ENCODE measurements at regions not wholly inside any gene's neighbourhood (a gene's known extent, or its start where the extent isn't known, plus 50 kb on each side); places are given as distances from the start of the nearest gene placed in this dataset.
A peak's percentile ranks its signal among the peaks of the same experiment; 100 is the strongest.

DNA sequence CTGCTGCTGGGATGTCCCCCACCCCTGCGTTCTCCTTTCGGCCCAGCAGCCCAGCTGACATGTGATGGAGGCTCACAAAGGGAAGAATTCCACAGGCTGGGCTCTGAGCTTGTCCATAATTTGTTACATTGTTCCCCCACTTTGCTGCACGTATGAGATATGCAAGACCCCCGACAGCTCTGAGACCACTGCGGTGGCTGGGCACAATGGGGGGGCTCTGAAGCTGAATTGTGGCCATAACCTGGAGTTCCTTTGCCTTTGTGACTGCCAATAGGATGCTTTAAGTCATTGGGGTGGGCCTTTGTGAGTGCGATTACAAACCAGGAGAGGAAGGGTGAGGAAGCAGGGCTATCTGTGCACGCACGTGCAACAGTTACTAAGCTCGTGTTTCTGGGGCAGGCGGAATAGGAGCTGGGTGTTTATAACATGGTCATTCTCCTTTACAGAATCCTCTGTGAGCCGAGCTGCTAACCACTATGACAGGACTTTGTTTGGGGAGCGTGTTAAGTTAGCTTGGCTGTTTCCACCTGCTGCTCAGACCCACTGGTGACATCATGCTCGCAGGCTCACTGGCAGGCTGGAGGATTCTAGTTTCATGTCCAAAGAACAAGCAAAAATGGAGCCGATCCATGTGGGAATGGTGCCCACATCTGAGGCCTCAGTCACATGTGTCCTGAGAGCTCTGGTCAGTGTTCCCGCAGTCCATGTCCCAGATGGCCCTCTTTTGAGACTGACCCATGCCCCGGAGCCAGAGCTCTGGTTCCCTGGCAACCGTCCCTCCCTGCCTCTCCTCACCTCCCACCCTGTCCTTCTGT lies 208.3 kb upstream of the SALL1 start:
- DNase-seq, result no peak

DNA sequence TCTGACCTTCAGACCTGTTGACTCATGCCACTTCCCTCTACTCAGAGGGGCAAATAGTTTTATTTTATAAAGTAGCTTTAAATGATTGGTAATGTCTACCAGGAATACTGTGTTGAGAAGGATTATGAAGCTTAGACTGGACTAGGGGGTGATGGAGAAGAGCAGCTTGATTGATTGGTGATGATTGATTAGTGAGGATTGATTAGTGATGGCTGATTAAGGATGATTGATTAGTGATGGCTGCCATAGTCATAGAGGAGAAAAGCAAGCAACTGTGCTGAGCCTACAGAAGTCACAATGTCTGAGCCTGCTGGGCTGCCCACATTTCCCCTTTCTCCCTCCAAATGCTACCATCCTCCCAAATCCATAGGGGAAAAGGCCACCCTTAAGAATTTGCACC lies 206.8 kb upstream of the SALL1 start:
- DNase-seq, result no peak

DNA sequence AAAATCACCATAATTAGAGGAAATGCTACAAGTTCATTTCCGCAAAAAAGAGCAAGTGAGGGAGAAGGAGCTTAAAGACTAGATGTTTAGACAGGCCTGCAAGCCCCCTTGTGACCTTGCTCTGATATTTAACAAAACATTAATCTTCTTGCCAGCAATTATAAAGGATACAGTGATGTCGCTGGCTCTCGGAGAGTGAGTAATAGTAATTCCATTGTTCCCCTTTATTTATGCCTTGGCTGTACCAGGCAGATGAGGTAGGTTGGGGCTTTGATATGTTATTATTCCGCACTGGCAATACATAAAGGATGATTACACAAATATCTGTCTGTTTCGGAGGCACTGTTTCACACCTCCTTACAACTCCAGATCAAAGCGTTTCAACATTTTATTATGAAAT lies 204.8 kb upstream of the SALL1 start:
- DNase-seq, result no peak

DNA sequence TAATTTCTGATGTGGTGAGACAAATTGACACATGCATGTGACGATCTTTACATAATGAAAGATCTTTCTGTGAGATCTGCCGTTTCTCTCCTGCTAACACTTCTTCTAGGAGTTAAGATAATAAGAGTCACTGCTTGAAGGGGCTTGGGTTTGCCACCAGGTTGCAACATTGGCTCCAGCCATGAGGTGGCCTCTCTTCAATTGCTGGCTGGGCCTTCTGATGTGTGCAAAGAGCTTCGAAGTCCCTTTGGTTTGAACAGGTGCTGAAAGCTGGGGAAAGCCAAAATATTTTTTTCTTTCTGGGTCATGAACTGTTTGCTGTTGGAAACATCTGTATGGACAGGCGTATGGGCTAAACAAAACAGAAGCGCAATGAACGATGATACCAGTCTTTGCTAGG lies 204.1 kb upstream of the SALL1 start:
- DNase-seq, result no peak

DNA sequence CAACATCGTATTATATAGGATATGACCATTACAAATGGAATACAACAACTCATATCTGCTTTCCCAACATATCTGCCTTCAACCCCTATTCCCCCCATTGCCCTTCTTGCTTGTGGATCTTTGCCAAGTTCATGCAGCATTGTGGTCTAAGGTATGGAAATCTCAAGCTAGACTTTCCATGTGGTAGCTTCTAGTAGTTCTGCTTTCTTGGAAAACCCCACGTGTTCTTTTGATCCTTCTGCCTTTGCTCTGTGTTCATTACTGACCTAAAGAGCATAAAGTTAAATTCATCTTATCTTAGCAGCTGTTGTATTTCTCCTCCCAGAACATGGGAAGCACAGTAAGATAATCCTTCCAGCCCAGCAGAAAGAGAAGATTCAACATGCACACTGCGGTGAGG lies 202.0 kb upstream of the SALL1 start:
- no peak for DNase-seq

DNA sequence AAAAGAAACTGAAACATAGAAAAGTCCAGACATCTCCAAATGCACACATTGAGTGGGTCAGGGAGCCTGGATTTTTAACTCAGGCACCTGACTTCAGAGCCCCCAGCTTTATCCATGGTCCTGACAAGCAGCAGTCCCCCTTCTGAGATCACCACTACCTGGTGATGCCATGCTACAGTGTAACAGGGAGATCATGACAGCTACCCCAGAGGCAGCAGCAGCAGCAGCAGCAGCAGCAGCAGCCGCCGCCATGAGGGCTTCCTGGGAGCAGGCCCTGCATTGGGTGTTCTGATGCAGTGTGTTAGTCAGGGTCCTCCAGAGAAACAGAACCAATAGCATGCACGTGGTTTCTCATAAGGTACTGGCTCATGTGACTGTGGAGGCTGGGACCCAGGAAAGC lies 198.6 kb upstream of the SALL1 start:
- no peak for DNase-seq

DNA sequence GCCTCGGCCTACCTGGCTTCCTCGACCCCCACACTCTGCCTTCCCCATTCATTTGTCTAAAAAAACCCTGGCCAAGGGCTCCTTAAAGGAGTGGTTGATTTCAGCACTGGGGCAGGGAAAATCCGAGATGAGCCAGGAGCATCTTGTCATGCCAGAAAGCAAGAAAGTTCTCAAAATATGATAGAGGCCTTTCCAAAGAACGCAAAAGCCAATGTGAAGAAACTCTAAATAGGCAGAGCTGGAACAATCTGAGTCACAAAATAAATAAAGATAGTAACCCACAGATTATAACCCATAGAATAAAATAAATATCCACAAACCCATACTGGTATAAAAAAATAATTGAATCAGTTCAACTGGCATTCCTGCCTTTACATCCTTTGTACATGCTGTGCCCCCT lies 192.3 kb upstream of the SALL1 start:
- DNase-seq, result no peak

DNA sequence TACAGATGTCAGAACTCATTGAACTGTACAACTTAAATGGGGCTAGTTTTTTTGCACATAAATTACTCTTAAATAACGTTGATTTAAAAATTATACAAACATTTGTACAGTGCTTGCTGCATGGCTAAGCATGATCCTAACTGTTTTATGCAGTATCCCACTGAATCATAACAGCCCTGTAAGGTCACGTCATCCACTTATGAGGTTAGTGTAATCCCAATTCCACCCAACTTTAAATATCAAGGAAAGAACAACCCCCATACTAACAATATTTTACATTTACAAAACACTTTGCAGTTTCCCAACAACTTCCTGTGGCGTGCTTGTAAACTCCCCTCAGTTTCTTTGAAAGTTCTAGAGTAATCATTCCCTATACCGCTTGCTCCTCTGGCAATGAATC lies 190.1 kb upstream of the SALL1 start:
- no peak for DNase-seq

DNA sequence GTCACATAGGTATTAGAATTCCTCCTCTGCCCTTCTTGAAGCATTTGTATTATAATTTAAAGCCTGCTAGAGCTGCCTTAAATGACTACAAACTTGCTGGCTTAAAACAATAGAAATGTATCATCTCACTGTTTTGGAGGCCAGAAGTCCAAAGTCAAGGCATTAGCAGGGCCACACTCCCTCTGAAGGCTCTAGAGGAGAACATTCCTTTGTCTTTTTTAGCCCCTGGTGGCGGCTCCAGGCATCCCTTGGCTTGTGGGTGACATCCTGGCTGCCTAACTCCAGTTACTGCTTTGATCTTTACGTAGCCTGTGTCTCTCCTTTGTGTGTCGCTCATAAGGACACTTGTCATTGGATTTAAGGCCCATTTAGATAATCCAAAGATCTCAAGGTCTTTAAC lies 186.6 kb upstream of the SALL1 start:
- DNase-seq, result no peak

DNA sequence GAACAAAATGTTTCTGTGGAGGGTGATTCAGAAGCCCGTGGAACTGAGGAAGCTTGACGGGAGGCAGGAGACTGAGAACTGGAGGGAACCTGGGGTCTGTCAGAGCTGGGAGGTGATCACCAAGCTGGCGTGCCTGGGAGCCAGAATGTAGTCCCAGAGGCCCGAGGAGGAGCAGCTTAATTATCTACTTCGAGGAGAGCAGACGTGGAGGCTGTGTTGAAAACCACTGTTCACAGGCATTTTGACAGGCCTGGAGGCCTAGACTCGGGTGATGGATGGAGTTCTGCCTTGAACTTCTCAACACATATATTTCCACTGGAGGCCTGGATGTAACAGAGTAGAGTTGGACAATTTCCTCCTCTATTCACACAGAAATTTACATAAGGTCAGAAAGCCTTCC lies 177.7 kb upstream of the SALL1 start:
- no peak for DNase-seq

DNA sequence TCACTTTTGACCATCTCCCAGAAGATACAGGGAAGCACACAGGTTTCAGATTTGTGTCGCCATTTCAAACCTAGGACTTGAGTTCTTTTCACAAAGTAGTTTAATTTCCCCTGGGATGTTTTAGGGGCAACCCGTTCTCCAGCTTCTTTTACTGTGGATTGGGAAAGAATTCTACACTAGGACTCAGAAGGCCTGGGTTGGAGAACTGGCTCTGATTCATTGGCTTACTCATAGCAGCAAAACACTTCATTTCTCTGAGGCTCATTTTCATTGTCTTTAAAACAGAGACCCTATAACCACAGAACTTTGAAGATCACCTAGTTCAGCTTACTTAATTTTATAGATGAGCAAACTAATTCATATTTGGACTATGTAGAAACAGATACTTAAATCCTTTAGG lies 175.9 kb upstream of the SALL1 start:
- no peak for DNase-seq

DNA sequence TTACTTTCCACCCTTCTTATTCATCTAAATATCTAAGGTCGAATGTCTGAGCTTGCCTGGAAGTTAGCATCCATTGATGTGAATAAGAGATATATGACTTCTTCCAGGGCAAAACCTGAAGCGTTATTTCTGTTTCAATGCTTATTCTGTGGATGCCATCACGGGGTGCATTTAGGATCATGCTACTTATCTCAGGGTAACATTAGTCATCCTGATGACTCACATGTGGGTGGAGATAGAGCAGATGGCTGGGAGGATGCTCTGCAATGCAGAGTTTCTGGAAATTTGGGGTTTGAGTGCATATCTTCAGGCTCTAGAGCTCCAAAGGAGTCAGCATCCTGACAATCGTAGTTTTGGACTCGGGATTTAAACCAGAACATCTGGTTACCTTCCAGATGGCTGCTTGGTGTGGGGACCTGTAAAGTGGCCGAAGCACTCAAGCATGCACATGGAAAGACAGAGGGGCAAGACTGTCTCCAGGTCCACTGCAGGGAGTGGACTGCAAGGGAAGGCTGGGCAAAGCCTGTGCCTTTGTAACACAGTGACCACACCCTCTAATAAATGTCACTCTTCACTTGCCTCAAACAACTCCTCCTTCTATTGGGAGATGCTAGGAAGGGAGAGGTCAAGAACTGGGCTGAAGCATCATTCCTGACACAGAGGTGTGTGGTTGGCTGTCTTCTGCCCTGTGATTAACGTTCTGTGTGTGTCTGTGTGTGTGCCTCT lies 175.2 kb upstream of the SALL1 start:
- DNase-seq, result no peak

DNA sequence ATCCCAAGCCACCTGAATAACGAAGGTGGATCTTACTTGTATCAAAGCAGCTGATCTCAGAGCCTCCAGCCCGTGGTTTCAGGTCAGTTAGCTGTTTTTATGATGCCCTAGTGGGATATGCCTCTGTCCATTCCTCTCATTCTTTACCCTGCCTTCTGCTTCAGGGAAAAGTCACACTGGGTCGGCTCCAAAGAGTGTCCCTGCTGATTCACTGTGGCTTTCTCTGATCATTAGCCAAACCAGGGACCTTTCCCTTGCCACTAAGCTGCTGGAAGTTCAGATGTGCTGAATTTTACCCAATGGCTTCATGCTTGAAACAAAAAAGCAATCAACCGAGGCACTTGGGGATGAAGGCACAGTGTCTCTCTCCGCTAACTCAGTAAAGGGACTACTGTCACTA lies 170.2 kb upstream of the SALL1 start:
- no peak for DNase-seq

DNA sequence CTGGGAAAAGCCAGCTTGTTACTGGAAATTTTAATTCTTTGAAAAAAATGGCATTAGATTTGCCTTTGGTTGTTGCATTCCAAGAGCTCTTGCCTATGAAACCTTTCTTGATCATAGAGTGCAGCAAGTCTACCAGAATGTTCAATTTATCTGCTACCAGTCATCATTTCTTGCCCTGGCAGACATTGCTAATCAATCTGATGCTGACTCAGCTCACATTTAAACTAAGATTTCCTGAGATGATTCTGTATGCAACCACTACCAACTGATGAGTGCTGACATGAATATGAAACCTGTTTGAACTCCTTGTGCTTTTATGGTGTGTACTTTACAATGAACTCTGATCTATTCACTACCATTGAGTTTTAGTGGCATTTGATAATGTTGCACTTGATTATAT lies 166.5 kb upstream of the SALL1 start:
- no peak for DNase-seq

DNA sequence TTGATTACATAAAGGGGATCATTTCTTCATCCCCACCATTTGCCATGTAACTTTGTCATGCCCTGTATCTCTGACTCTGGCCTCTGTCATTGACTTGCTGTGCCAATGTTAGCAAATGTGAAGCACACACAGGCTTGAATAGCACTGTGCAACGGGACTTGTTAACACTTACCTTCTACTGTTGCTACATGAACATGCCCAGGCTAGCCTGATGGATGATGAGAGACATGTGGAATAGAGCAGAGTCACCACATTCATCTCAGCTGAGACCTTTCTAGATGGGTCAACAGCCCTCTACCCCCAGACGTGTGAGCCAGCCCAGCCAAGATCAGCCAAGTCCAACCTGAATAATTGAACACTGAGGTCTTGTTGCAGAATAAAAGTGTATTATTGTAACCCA lies 162.1 kb upstream of the SALL1 start:
- no peak for DNase-seq

DNA sequence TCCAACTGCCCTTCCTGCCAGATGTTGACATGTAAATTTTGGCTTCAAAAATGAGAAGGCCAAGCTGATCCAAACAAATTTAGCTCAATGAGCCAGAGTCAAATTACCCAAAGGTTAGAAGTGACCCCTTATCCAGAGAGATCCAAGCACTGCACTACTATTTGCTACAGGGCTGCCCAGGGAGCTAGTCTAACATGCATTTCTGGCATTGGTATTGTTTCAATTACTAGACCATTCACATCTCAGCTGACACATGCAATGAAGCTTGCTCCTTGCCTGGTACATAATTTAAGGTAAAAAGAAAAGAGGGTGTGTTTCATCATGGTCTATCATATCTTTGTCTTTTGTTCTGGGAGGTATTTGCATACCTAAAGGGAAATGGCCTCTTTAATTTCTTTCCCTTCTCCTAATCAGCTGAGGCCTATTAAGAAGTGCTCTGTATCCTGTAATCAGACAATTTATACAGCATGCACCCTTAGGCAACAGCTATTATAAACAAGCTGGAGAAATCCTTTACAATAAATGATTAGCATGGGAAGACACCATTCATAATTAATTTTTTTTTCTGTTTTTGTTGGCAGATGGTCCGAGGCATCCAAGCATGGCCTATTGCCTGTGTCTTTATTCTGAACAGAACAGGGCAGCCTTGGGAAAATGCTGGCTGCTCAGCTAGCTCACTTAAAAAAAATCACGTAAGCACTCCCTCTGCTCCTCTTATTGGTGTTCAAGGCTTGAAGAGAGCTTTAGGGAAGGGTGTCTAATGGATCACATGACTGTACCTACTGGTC lies 161.5 kb upstream of the SALL1 start:
- DNase-seq, result peak; percentile 64

DNA sequence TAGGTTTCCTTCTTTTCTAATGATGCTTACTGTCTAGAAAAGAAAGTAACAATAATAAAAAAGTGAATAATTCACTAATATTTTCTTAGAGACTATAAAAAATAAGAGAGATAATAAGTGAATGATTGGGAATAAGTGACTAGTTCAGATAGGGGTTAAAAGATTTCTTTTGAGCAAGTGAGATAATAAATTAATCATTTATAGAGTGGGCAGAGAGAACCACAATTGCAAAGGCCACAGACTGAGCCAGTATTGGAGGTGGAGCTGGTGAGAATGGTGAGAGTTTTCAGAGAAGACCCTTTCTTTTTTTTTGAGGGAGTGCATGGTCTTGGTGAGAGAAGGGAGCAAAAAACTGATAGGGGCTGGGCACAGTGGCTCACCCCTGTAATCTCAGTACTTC lies 159.1 kb upstream of the SALL1 start:
- DNase-seq, result no peak

DNA sequence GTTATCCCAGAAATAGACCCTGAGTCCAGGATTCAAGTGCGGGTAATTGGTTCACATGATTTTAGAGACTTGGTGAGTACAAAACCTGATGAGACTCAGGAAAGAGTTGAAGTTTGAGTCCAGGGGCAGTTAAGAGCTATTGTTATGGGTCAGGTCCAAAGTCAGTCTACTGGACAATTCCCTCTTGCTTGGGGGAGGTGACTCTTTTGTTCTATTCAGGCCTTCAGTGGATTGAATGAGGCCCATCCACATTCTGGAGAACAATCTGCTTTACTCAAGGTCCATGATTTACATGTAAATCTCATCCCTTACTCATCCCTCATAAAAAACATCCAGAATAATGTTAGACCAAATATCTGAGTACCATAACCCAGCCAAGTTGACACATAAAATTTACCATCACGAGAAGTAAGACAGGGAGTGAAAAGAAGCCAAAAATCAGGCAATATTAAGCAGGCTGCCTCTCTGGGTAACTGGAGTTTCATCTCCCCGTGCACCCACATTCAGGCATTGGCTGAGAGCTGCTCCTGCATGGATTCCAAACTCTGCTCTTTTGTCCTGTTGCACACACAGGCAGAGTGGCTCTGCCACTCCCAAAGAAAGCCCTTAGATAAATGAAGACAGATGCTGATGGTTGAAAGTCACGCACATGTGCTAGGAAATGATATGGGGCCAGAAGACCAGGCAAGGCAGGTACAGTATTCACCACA lies 156.0 kb upstream of the SALL1 start:
- DNase-seq, result no peak

DNA sequence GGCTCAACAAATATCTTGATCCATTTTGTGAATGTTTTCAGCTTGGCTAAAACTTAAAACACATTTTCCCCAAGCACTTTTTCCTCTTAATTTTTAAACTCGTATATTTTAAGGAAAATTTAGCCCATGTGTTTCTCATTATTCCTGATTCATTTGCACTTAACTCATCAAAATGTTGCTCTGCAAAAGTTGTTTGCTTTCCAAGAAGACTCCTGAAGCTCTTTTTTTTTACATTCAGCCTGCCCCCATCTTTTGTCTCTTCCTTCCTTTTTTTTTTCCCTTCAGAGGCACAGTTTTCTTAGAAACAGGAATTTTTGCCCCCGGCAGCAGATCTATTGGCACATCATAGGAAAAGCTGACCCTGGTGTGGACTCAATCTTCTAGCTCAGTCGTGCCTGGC lies 155.0 kb upstream of the SALL1 start:
- DNase-seq, result no peak

DNA sequence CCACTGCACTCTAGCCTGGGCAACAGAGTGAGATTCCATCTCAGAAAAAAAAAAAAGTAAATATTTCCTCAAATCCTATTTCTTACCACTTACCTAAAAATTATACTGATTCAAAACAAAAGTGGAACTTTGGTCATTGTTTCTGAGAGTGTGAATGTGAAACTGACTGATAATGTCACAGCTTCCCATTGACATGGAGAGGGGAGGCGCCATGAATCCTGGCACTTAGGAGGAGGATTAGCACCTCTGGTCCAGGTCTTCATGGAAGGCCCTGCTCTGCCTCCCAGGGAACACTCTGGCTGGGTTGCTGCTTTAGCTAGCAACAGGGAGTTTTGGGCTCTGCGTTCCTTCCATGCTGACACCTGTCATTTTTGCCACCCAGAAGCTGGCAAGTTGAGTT lies 154.3 kb upstream of the SALL1 start:
- DNase-seq, result no peak

DNA sequence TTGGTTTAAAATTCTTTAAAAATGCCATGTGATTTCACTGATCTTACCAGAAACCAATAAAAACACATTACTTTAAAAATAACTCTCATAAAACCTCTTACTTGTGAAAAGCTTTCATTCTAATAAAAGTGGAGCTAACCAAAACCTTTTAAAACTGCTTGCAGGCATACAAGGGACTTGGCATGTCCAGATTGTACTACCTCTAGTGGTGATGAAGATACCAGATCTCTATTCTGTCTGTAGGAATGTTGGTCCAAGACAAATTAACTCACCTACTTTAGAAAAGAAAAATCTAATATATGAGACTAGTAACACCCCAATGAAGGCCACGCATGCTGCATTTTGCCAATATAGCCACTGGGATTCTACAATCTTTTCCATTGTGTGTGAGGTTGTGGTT lies 151.0 kb upstream of the SALL1 start:
- DNase-seq, result no peak

DNA sequence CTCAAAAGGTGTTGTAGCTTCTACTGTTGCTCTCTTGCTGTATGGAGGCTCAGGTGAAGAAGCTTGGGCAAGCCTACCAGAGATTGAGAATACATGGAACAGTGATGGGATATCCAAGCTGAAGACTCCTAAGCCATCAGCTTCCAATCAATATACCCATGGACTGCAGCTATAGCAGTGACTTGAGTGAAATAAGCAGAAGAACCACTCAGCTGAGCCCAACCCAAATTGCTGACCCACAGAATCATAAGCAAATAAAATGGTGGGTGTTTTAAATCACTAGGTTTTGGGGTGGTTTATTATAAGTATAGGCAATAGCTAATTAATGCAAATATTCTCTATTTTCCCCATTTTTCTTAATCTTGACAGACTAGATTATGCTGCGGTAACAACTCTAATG lies 147.7 kb upstream of the SALL1 start:
- DNase-seq, result no peak

Data from NCI-H526 treated with DMSO at 0.1 percent for 48 hours (cell line).